ENCODE measurements at regions not wholly inside any gene's neighbourhood (a gene's known extent, or its start where the extent isn't known, plus 50 kb on each side); places are given as distances from the start of the nearest gene placed in this dataset.

DNA sequence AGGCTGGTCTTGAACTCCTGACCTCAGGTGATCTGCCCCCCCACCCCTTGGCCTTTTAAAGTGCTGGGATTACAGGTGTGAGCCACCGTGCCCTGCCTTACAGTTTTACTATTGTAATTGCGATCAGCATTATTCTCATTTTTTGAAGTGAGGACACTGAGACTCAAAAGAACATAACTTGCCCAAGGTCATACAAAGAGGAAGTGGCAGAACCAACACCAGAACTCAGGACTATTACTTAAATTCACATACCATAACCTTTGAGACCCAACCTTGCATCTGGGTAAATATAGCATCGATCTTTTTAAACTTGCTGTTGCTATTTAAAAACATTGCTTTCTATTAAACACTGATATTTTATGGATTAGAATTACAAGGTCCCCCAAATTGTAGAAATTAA is 54.2 kb downstream of the FOXI1 start:
- H3K4me1 Mint-ChIP-seq: no peaks in the 10 kb centered on the region
- DNase-seq (no peak), ATAC-seq (ENCODE audit: low read depth) (no peak)
- H3K36me3 Mint-ChIP-seq: no peaks in the 10 kb centered on the region
- H3K27me3 Mint-ChIP-seq: no peaks in the 10 kb centered on the region
- no peak overlapping the region for H3K27ac Mint-ChIP-seq
- no peaks in the 10 kb centered on the region for H3K9me3 Mint-ChIP-seq
- H3K4me3 Mint-ChIP-seq: no peak overlapping the region
- POLR2A ChIA-PET: no interaction called here

DNA sequence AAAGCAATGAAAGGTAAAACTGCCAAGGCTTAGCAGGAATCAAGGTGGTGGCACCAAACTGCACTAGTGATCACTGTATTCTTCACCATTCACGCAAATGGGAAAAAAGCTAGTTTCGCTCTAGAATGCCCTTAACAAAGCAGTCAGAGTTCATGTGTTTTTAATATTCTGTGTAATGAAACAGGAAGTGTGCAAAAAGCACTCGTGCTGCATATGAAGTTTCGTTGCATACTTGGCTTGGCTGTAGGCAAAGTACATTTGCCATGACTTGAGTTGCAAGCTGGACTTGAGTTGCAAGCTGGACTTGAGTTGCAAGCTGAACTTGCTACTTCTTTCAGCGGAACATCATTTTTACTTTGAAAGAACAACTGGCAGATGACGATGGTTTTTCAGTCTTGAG is 55.4 kb downstream of the FOXI1 start:
- H3K27ac Mint-ChIP-seq: no peak overlapping the region
- POLR2A ChIA-PET: no interaction called here

DNA sequence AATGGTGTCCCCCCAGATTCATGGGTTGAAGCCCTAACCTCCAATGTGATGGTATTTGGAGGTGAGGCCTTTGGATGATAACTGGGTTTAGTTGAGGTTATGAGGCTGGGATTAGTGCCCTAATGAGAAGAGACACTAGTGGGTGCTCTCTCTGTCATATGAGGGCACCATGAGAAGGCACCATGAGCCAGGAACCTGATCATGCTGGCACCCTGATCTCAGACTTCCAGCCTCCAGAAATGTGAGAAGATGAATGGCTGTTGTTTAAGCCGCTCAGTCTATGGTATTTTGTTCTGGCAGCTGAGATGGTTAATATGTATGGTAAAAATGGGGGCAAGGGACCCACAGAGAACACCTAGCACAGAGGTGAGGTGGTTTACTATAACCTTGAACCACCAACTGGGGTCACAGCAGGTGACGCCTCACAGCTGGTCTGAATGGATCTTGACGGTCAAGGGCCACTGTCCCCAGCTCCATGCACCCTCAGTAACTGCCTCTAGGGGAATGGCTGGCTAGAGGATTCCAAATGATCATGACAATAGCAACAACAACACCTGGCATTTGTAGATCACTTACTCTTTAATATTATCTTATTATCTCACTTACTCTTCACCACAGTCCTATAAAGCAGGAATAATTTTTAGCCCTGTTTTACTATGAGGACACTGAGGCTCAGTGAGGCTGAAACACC is 57.1 kb downstream of the FOXI1 start:
- Mint-ChIP-seq H3K4me1 (no peaks in the 10 kb centered on the region), H3K27me3 (no peaks in the 10 kb centered on the region), H3K27ac (no peak overlapping the region), H3K4me3 (no peak overlapping the region), H3K36me3 (no peaks in the 10 kb centered on the region), H3K9me3 (no peaks in the 10 kb centered on the region)
- DNase-seq (no peak), ATAC-seq (ENCODE audit: low read depth) (no peak)
- POLR2A ChIA-PET: no interaction called here

More for the DNA sequence above, 55.4 kb downstream of the FOXI1 start:
- no peak overlapping the region for H3K4me3 Mint-ChIP-seq
- H3K27me3 Mint-ChIP-seq: no peaks in the 10 kb centered on the region
- ATAC-seq (ENCODE audit: low read depth): no peak
- DNase-seq: no peak
- no peaks in the 10 kb centered on the region for H3K9me3 Mint-ChIP-seq
- no peaks in the 10 kb centered on the region for H3K36me3 Mint-ChIP-seq
- H3K4me1 Mint-ChIP-seq: no peaks in the 10 kb centered on the region

DNA sequence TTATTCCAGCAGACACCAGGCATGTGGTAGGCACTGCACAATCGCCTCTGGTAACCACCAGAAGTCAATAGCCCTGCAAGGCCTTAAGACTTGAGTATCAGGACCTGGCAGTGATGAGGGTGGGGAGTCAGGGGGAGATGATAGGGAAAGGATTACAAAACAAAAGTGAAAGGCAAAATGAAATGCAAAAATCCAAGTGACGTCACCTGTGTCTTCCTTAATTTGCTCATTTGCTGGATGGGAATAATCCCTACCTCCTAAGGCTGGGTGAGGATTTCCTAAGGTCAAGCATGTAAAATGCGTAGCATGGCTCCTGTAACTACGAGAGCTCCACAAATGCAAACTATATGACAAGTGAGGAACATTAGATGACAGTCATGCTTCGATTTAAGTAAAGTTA is 58.4 kb downstream of the FOXI1 start:
- ATAC-seq (ENCODE audit: low read depth) (no peak), DNase-seq (no peak)
- Mint-ChIP-seq H3K27ac (no peak overlapping the region), H3K4me1 (no peaks in the 10 kb centered on the region), H3K4me3 (no peak overlapping the region), H3K36me3 (no peaks in the 10 kb centered on the region), H3K27me3 (no peaks in the 10 kb centered on the region), H3K9me3 (no peaks in the 10 kb centered on the region)
- POLR2A ChIA-PET: no interaction called here

DNA sequence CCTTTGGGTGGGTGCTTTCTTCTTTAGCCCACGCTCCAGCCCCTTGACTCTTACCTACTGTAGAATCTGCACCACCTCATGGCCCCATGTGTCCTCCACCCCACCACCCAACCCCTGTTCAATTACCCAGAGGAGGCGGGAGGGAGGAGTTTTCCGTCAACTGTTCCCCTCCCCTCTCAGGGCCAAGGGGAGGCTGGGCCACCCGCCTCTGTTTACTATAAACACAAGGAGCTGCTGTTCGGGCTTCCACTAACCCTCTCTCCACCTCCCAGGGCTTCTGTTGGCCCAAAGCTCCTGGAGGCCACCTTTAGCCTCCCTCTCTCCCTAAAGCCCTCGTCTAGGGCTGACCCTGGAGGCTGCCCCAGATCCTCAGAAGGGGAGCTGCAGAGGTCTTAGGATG is 59.2 kb downstream of the FOXI1 start:
- Mint-ChIP-seq H3K27ac (no peak overlapping the region), H3K4me3 (no peak overlapping the region), H3K27me3 (no peaks in the 10 kb centered on the region), H3K36me3 (no peaks in the 10 kb centered on the region), H3K9me3 (no peaks in the 10 kb centered on the region), H3K4me1 (no peaks in the 10 kb centered on the region)
- POLR2A ChIA-PET: no interaction called here
- DNase-seq (no peak), ATAC-seq (ENCODE audit: low read depth) (no peak)

DNA sequence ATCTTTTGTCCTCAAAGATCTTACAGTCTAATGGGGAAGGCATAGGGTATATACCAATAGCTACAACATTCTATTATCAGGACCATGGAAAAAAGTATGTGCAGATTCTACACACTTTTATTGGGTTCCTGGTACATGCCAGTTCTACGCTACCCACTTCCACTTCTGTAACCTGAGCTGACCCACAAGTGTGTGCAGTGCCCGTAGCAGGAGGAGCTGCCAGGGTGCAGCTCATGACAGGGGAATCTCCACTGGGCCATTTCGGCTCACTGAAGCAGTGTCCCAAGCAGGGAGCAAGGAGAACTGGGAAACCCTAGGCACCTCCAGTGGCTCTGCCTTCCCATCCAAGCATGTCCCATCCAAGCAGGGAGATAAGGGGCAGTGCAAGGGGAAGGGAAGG is 60.4 kb downstream of the FOXI1 start:
- POLR2A ChIA-PET: no interaction called here
- Mint-ChIP-seq H3K27me3 (no peaks in the 10 kb centered on the region), H3K36me3 (no peaks in the 10 kb centered on the region), H3K9me3 (no peaks in the 10 kb centered on the region), H3K4me3 (no peak overlapping the region), H3K4me1 (no peaks in the 10 kb centered on the region), H3K27ac (no peak overlapping the region)
- ATAC-seq (ENCODE audit: low read depth) (no peak), DNase-seq (no peak)

DNA sequence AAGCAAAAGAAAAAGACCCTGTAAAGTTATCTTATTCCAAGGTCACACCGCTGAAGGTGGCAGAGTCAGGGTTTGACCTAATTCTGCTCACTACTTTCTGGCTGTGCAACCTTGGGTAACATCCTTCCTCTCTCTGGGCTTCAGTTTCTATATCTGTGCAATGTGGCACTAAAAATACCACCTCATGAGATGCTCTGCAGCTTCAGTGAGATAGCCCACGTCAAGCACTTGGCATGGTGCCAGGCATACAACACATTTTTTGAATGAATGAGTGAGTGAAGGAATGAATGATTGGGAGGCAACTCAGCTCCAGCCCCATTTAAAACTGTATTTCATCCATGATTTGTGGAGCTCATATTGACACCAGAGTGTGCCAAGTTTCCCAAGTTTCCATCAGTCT is 62.3 kb downstream of the FOXI1 start:
- DNase-seq (no peak), ATAC-seq (ENCODE audit: low read depth) (no peak)
- Mint-ChIP-seq H3K9me3 (no peaks in the 10 kb centered on the region), H3K27ac (no peak overlapping the region), H3K27me3 (peaks cover 5% of the 10 kb centered on the region), H3K4me1 (no peaks in the 10 kb centered on the region), H3K36me3 (no peaks in the 10 kb centered on the region), H3K4me3 (no peak overlapping the region)
- POLR2A ChIA-PET: interaction anchor here (0.6 kb wide), 1 partner anchor 15 kb away, joined by 4 read pairs; no protein-coding TSS in a partner anchor

DNA sequence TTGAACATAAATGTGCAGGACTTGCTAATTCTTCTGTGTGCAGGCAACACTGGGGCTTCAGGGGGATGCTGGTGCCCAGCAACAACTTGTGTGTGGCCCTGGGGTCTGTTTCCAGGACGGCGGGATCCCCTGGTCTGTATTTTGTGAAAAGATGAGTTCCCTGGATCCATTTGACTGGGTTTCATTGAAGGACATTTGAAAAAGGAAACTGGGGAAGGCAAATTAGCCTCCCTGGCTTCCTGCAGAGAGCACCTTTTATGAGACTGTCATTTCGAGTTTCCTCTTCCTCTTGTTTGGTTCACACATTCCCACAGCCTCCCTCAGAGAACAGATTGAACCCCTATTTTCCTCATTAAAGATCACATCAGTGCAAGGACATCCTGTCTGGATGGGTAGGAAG is 63.1 kb downstream of the FOXI1 start:
- POLR2A ChIA-PET: interaction anchor here (0.6 kb wide), 1 partner anchor 14 kb away, joined by 4 read pairs; no protein-coding TSS in a partner anchor
- H3K36me3 Mint-ChIP-seq: no peaks in the 10 kb centered on the region
- no peak for DNase-seq
- no peaks in the 10 kb centered on the region for H3K4me1 Mint-ChIP-seq
- H3K27ac Mint-ChIP-seq: no peak overlapping the region
- H3K9me3 Mint-ChIP-seq: no peaks in the 10 kb centered on the region
- ATAC-seq (ENCODE audit: low read depth): no peak
- peaks cover 5% of the 10 kb centered on the region for H3K27me3 Mint-ChIP-seq
- no peak overlapping the region for H3K4me3 Mint-ChIP-seq

DNA sequence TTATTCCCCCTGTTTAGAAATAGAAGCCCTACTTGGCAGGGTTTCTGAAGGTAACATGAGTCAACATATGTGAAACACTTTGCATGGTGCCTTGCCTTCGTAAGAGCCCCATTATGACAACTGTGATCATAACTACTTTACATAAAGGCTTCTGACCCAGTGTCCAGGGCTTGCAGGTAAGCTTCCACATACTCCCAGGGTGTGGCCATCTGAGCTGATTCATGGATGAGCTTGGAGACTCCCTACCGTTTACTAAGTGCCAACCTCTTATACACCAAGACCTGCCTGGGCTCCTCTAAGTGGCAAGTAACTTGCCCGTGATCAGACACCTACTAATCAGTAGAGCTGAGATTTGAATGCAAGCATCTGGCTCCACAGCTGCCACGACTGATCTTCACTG is 62.8 kb upstream of the C5orf58 start:
- no peak overlapping the region for H3K4me3 Mint-ChIP-seq
- POLR2A ChIA-PET: no interaction called here

DNA sequence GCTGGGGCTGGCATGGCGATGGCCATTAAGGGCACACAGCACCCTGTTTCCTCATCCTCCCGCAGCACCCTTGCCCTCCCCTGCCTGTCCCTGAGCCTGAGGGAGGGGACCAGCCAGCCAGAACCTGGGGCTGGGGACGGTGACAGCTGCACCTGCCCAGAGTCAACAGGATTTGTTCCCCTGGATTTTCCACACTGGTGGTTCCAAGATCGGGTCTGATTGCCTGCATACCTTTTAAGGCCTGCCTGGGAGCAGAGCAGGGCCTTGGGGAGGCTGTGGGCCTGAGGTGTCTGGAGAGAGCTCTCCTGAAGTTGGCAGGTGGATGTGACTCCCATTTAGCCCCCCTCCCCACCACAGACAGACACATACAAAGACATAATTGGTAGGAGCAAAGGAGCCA is 61.0 kb upstream of the C5orf58 start:
- Mint-ChIP-seq H3K4me1 (no peaks in the 10 kb centered on the region), H3K4me3 (no peak overlapping the region), H3K9me3 (no peaks in the 10 kb centered on the region), H3K36me3 (no peaks in the 10 kb centered on the region), H3K27me3 (peaks cover 7% of the 10 kb centered on the region), H3K27ac (no peak overlapping the region)
- ATAC-seq (ENCODE audit: low read depth) (no peak), DNase-seq (no peak)
- POLR2A ChIA-PET: no interaction called here

More for the DNA sequence above, 62.8 kb upstream of the C5orf58 start:
- H3K27ac Mint-ChIP-seq: no peak overlapping the region
- H3K4me1 Mint-ChIP-seq: no peaks in the 10 kb centered on the region
- peaks cover 5% of the 10 kb centered on the region for H3K27me3 Mint-ChIP-seq
- no peak for ATAC-seq (ENCODE audit: low read depth)
- no peak for DNase-seq
- H3K36me3 Mint-ChIP-seq: no peaks in the 10 kb centered on the region
- no peaks in the 10 kb centered on the region for H3K9me3 Mint-ChIP-seq

DNA sequence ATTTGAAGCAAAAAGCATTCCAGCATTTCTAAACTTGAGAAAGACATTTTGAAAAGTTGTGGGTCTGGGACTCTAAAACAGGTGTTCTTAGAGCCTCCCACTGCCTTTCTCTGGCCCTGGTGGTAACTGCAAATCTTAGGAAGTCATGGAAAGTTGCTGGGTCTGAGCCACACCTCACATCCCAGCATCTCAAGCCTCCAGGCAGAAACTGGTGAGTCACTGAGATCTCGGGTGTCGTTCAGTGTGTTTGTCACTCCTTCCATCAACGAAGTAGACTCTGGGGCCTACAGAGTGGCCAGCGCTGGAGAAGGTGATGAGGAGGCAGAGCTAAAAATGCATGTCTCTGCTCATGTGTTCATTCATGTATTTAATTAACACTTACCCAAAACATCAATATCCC is 59.6 kb upstream of the C5orf58 start:
- no peaks in the 10 kb centered on the region for H3K4me1 Mint-ChIP-seq
- ATAC-seq (ENCODE audit: low read depth): no peak
- no peak overlapping the region for H3K27ac Mint-ChIP-seq
- H3K9me3 Mint-ChIP-seq: no peaks in the 10 kb centered on the region
- POLR2A ChIA-PET: no interaction called here
- no peak for DNase-seq
- peaks cover 7% of the 10 kb centered on the region for H3K27me3 Mint-ChIP-seq
- no peaks in the 10 kb centered on the region for H3K36me3 Mint-ChIP-seq
- H3K4me3 Mint-ChIP-seq: no peak overlapping the region

DNA sequence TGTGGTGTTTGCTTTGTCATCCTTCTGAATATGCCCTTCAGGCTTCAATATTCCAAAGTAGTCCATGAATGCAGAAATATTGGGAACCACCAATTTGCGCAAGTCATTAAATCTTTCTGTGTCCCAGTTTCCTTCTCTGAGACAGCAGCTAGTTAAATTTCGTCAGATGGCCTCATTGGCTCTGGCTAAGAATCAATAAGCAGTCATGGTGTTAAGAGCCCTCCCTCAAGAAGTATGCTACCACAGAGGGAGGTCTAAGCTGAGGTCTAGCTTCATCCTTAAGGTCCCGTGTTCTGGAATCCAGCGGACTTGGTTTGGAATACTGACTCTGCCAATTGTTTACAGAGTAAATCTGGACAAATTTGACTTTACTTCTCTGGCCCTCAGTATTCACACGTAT is 59.1 kb upstream of the C5orf58 start:
- no peak overlapping the region for H3K4me3 Mint-ChIP-seq
- ATAC-seq (ENCODE audit: low read depth): no peak
- no peaks in the 10 kb centered on the region for H3K9me3 Mint-ChIP-seq
- POLR2A ChIA-PET: no interaction called here
- peaks cover 7% of the 10 kb centered on the region for H3K27me3 Mint-ChIP-seq
- H3K4me1 Mint-ChIP-seq: no peaks in the 10 kb centered on the region
- no peaks in the 10 kb centered on the region for H3K36me3 Mint-ChIP-seq
- DNase-seq: no peak
- H3K27ac Mint-ChIP-seq: no peak overlapping the region

DNA sequence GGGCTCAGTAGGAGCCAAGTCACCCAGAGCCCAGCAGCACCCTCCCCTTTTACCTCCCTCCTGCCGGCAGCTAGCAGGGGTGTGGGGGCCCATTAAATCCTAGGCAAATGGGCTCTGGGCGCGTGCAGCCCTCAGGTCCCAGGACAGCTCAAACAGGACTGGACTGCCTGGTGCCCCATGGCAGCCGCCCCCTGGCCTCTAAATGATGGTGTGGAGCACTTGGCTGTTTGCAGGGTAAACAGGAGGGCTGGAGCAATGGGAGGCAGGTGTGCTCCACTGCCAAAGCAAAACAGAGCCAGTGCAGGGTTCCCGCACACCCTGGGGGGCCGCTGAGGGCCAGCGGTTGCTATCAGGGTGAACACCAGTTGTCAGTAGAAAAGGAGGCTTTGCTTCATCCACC is 55.9 kb upstream of the C5orf58 start:
- H3K27me3 Mint-ChIP-seq: peaks cover 8% of the 10 kb centered on the region
- POLR2A ChIA-PET: no interaction called here
- H3K4me3 Mint-ChIP-seq: no peak overlapping the region
- H3K36me3 Mint-ChIP-seq: no peaks in the 10 kb centered on the region
- H3K9me3 Mint-ChIP-seq: no peaks in the 10 kb centered on the region
- no peak for DNase-seq
- no peak for ATAC-seq (ENCODE audit: low read depth)
- no peak overlapping the region for H3K27ac Mint-ChIP-seq
- no peaks in the 10 kb centered on the region for H3K4me1 Mint-ChIP-seq

DNA sequence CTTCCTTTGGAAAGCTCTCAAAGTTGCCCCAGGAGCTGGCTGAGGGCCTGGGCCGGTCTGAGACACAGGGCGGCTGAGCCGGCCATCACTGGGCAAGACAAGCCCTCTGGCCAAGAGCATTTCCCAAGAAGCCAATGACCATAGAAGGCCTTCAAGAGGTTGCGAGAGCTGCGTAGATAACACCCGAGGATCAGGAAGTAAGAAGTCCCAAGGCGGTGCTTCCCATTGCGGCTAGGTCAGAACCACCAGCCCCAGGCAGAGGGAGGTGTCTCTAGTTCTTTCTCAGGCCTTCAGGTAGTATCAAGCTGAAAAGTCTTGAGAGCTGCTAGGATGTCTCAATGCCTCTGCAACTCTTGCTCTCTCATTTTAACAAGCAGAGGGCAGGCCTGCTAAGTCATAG is 54.0 kb upstream of the C5orf58 start:
- H3K27me3 Mint-ChIP-seq: peaks cover 7% of the 10 kb centered on the region
- H3K36me3 Mint-ChIP-seq: no peaks in the 10 kb centered on the region
- H3K4me3 Mint-ChIP-seq: no peak overlapping the region
- no peak for DNase-seq
- H3K4me1 Mint-ChIP-seq: no peaks in the 10 kb centered on the region
- POLR2A ChIA-PET: interaction anchor here (0.7 kb wide), 1 partner anchor 194 kb away, joined by 3 read pairs; no protein-coding TSS in a partner anchor
- H3K9me3 Mint-ChIP-seq: no peaks in the 10 kb centered on the region
- no peak for ATAC-seq (ENCODE audit: low read depth)
- no peak overlapping the region for H3K27ac Mint-ChIP-seq

DNA sequence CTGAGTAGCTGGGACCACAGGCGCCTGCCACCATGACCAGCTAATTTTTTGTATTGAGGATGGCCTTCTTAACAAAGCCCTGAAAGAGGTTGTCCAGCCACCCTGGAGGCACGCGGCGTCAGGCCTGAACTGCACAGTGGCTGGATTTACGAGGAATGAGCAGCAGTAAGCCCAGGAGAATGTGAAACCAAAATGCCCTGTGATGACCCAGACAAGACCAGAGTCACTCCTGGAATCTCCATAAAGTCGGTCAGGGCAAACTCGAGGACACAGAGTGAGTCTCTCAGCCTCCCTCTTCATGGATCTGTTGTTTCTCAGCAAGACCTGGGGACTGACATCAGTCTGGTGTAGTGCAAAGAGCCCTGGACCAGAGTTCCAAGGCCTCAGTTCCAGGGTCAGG is 53.2 kb upstream of the C5orf58 start:
- H3K4me1 Mint-ChIP-seq: no peaks in the 10 kb centered on the region
- no peaks in the 10 kb centered on the region for H3K9me3 Mint-ChIP-seq
- ATAC-seq (ENCODE audit: low read depth): no peak
- H3K4me3 Mint-ChIP-seq: no peak overlapping the region
- no peak for DNase-seq
- POLR2A ChIA-PET: no interaction called here
- no peaks in the 10 kb centered on the region for H3K36me3 Mint-ChIP-seq
- H3K27me3 Mint-ChIP-seq: peaks cover 7% of the 10 kb centered on the region
- H3K27ac Mint-ChIP-seq: no peak overlapping the region
